ENCODE measurements at regions not wholly inside any gene's neighbourhood (a gene's known extent, or its start where the extent isn't known, plus 50 kb on each side); places are given as distances from the start of the nearest gene placed in this dataset.

GRCh38 chr4:180057299-180057721 lies 2185.9 kb upstream of the TENM3 start:
- WGBS: 9% methylated on average over 8 of the region's 8 CpGs

GRCh38 chr4:180057891-180058671 lies 2185.1 kb upstream of the TENM3 start:
- no peaks in the 10 kb centered on the region for H3K4me1 ChIP-seq (ENCODE audit: insufficient read depth)
- WGBS: under 1% methylated on average over 77 of the region's 77 CpGs
- no peaks in the 10 kb centered on the region for H3K36me3 ChIP-seq (ENCODE audit: insufficient read depth)
- no peak overlapping the region for H3K27ac ChIP-seq (ENCODE audit: low read depth)
- DNase-seq (ENCODE audit: extremely low spot score): no peak
- peak overlapping the region; percentile 52 for H3K4me3 ChIP-seq (ENCODE audit: low read depth, low read length)

More at GRCh38 chr4:180057299-180057721, 2185.9 kb upstream of the TENM3 start:
- Histone ChIP-seq H3K36me3 (ENCODE audit: insufficient read depth) (no peaks in the 10 kb centered on the region), H3K27ac (ENCODE audit: low read depth) (no peak overlapping the region), H3K4me3 (ENCODE audit: low read depth, low read length) (no peak overlapping the region), H3K4me1 (ENCODE audit: insufficient read depth) (no peaks in the 10 kb centered on the region)
- no peak for DNase-seq (ENCODE audit: extremely low spot score)

- WGBS: under 1% methylated on average over 72 of the region's 72 CpGs
- no peaks in the 10 kb centered on the region for H3K4me1 ChIP-seq (ENCODE audit: insufficient read depth)
- H3K4me3 ChIP-seq (ENCODE audit: low read depth, low read length): peak overlapping the region; percentile 52
- no peak overlapping the region for H3K27ac ChIP-seq (ENCODE audit: low read depth)
- H3K36me3 ChIP-seq (ENCODE audit: insufficient read depth): no peaks in the 10 kb centered on the region
- DNase-seq (ENCODE audit: extremely low spot score): peak; percentile 31
These were observed 2184.4 kb upstream of the TENM3 start for GRCh38 chr4:180058691-180059215.

- H3K27ac ChIP-seq (ENCODE audit: low read depth): no peak overlapping the region
- 1% methylated on average over 44 of the region's 44 CpGs for WGBS
- no peaks in the 10 kb centered on the region for H3K4me1 ChIP-seq (ENCODE audit: insufficient read depth)
- DNase-seq (ENCODE audit: extremely low spot score): no peak
- no peaks in the 10 kb centered on the region for H3K36me3 ChIP-seq (ENCODE audit: insufficient read depth)
- H3K4me3 ChIP-seq (ENCODE audit: low read depth, low read length): peak overlapping the region; percentile 52
These were observed 2183.9 kb upstream of the TENM3 start for GRCh38 chr4:180059216-180059881.

- no peaks in the 10 kb centered on the region for H3K4me1 ChIP-seq (ENCODE audit: insufficient read depth)
- no peak overlapping the region for H3K4me3 ChIP-seq (ENCODE audit: low read depth, low read length)
- WGBS: 23% methylated on average over 6 of the region's 6 CpGs
- no peak overlapping the region for H3K27ac ChIP-seq (ENCODE audit: low read depth)
- no peaks in the 10 kb centered on the region for H3K36me3 ChIP-seq (ENCODE audit: insufficient read depth)
- no peak for DNase-seq (ENCODE audit: extremely low spot score)
These were observed 2182.9 kb upstream of the TENM3 start for GRCh38 chr4:180060159-180060889.

GRCh38 chr4:180081072-180081471 lies 2162.1 kb upstream of the TENM3 start:
- no peak overlapping the region for H3K27ac ChIP-seq (ENCODE audit: low read depth)
- H3K36me3 ChIP-seq (ENCODE audit: insufficient read depth): no peaks in the 10 kb centered on the region
- no peak overlapping the region for H3K4me3 ChIP-seq (ENCODE audit: low read depth, low read length)
- no peaks in the 10 kb centered on the region for H3K4me1 ChIP-seq (ENCODE audit: insufficient read depth)
- no peak for DNase-seq (ENCODE audit: extremely low spot score)
- 46% methylated on average over 2 of the region's 2 CpGs for WGBS

GRCh38 chr4:180084561-180084960 lies 2158.6 kb upstream of the TENM3 start:
- Histone ChIP-seq H3K36me3 (ENCODE audit: insufficient read depth) (no peaks in the 10 kb centered on the region), H3K27ac (ENCODE audit: low read depth) (no peak overlapping the region), H3K4me3 (ENCODE audit: low read depth, low read length) (no peak overlapping the region), H3K4me1 (ENCODE audit: insufficient read depth) (no peaks in the 10 kb centered on the region)
- WGBS: 64% methylated on average over 4 of the region's 4 CpGs
- DNase-seq (ENCODE audit: extremely low spot score): no peak

GRCh38 chr4:180086480-180087190 lies 2156.6 kb upstream of the TENM3 start:
- H3K4me3 ChIP-seq (ENCODE audit: low read depth, low read length): no peak overlapping the region
- no peak for DNase-seq (ENCODE audit: extremely low spot score)
- 24% methylated on average over 2 of the region's 2 CpGs for WGBS
- H3K4me1 ChIP-seq (ENCODE audit: insufficient read depth): no peaks in the 10 kb centered on the region
- H3K27ac ChIP-seq (ENCODE audit: low read depth): no peak overlapping the region
- H3K36me3 ChIP-seq (ENCODE audit: insufficient read depth): no peaks in the 10 kb centered on the region

- Histone ChIP-seq H3K4me3 (ENCODE audit: low read depth, low read length) (no peak overlapping the region), H3K27ac (ENCODE audit: low read depth) (no peak overlapping the region), H3K36me3 (ENCODE audit: insufficient read depth) (no peaks in the 10 kb centered on the region), H3K4me1 (ENCODE audit: insufficient read depth) (no peaks in the 10 kb centered on the region)
- DNase-seq (ENCODE audit: extremely low spot score): no peak
These were observed 2144.6 kb upstream of the TENM3 start for GRCh38 chr4:180098586-180098985.

GRCh38 chr4:180099957-180100356 lies 2143.2 kb upstream of the TENM3 start:
- no peaks in the 10 kb centered on the region for H3K36me3 ChIP-seq (ENCODE audit: insufficient read depth)
- 64% methylated on average over 5 of the region's 5 CpGs for WGBS
- no peak overlapping the region for H3K4me3 ChIP-seq (ENCODE audit: low read depth, low read length)
- no peak overlapping the region for H3K27ac ChIP-seq (ENCODE audit: low read depth)
- no peaks in the 10 kb centered on the region for H3K4me1 ChIP-seq (ENCODE audit: insufficient read depth)
- DNase-seq (ENCODE audit: extremely low spot score): no peak

- no peak for DNase-seq (ENCODE audit: extremely low spot score)
- 92% methylated on average over 22 of the region's 22 CpGs for WGBS
- Histone ChIP-seq H3K4me1 (ENCODE audit: insufficient read depth) (no peaks in the 10 kb centered on the region), H3K36me3 (ENCODE audit: insufficient read depth) (no peaks in the 10 kb centered on the region), H3K4me3 (ENCODE audit: low read depth, low read length) (no peak overlapping the region), H3K27ac (ENCODE audit: low read depth) (no peak overlapping the region)
These were observed 2142.5 kb upstream of the TENM3 start for GRCh38 chr4:180100433-180101344.

- DNase-seq (ENCODE audit: extremely low spot score): no peak
- no peak overlapping the region for H3K4me3 ChIP-seq (ENCODE audit: low read depth, low read length)
- H3K36me3 ChIP-seq (ENCODE audit: insufficient read depth): no peaks in the 10 kb centered on the region
- H3K4me1 ChIP-seq (ENCODE audit: insufficient read depth): no peaks in the 10 kb centered on the region
- 89% methylated on average over 28 of the region's 28 CpGs for WGBS
- H3K27ac ChIP-seq (ENCODE audit: low read depth): no peak overlapping the region
These were observed 2141.7 kb upstream of the TENM3 start for GRCh38 chr4:180101348-180102083.
